ENCODE measurements at regions not wholly inside any gene's neighbourhood (a gene's known extent, or its start where the extent isn't known, plus 50 kb on each side); places are given as distances from the start of the nearest gene placed in this dataset.

DNA sequence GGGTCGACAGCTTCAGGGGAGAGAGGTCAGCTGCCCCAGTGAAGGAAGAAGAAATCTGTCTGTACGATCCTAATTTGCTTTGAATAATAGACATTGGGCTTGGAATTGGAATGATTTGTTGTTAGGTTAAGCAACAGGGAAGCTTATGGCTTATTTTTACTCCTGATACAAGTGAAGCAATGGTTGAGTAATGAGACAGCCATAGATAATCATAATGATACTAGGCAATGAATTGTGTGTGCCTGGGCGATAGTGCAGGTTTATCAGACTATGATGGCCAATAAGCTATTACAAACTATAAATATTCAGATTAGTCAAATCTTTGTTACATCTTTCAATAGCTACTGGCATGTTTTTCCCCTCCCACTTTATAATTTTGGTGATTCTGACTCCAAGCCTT, 140.9 kb upstream of the CDIN1 start:
- H3K9ac ChIP-seq (ENCODE audit: low read depth, low read length) = no peak overlapping the region
- no peaks in the 10 kb centered on the region for H3K4me1 ChIP-seq (ENCODE audit: insufficient read depth, low read length)
- no peak overlapping the region for H3K4me2 ChIP-seq (ENCODE audit: insufficient read depth, low read length)
- H3K9me3 ChIP-seq (ENCODE audit: insufficient read depth, low read length, severe bottlenecking) = no peaks in the 10 kb centered on the region
- no peaks in the 10 kb centered on the region for H3K79me2 ChIP-seq (ENCODE audit: insufficient read depth, low read length)
- no peak for ATAC-seq (ENCODE audit: insufficient read depth, low read depth)
- H2AFZ ChIP-seq (ENCODE audit: low read depth, low read length) = no peak overlapping the region
- H3K27ac ChIP-seq (ENCODE audit: low read length) = no peak overlapping the region
- no peaks in the 10 kb centered on the region for H3K36me3 ChIP-seq (ENCODE audit: insufficient read depth, low read length)
- TF ChIP-seq, protein P1, sequence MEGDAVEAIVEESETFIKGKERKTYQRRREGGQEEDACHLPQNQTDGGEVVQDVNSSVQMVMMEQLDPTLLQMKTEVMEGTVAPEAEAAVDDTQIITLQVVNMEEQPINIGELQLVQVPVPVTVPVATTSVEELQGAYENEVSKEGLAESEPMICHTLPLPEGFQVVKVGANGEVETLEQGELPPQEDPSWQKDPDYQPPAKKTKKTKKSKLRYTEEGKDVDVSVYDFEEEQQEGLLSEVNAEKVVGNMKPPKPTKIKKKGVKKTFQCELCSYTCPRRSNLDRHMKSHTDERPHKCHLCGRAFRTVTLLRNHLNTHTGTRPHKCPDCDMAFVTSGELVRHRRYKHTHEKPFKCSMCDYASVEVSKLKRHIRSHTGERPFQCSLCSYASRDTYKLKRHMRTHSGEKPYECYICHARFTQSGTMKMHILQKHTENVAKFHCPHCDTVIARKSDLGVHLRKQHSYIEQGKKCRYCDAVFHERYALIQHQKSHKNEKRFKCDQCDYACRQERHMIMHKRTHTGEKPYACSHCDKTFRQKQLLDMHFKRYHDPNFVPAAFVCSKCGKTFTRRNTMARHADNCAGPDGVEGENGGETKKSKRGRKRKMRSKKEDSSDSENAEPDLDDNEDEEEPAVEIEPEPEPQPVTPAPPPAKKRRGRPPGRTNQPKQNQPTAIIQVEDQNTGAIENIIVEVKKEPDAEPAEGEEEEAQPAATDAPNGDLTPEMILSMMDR (IDR thresholded peaks at IDR 0.05; ENCODE audit: borderline replicate concordance, extremely low read depth, low read length, poor library complexity, severe bottlenecking) = no peak
- no peak for TF ChIP-seq EZH2 (IDR thresholded peaks at IDR 0.05; ENCODE audit: borderline replicate concordance, low read depth, low read length, severe bottlenecking)
- no peak overlapping the region for H3K4me3 ChIP-seq (ENCODE audit: low read depth in 1 of 2, low read length in 2 of 2)
- no peaks in the 10 kb centered on the region for H3K27me3 ChIP-seq (ENCODE audit: insufficient read depth, low read length, poor library complexity)
- no peaks in the 10 kb centered on the region for H4K20me1 ChIP-seq (ENCODE audit: insufficient read depth, low read length)
- no peak for DNase-seq

DNA sequence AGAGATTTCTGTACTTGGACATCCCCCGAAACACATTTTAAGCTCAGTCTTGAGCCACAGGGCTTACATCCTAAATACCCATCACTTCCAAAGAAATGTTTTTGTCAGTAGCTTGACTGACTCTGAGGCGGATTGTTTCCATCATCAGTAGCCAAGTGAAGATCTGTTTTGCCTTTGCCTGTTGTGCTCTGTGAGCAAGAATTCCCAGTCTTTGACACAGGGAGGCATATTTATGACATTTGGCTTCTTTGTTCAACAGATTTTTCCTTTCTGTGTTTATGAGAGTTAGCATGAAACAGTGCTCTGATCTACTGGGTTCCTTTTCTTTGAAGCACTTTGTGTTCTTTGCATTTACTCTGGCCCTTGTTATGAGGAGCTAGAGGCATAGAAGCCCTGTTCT, 132.1 kb upstream of the CDIN1 start:
- Histone ChIP-seq H3K27me3 (ENCODE audit: insufficient read depth, low read length, poor library complexity) (no peaks in the 10 kb centered on the region), H2AFZ (ENCODE audit: low read depth, low read length) (no peak overlapping the region), H3K79me2 (ENCODE audit: insufficient read depth, low read length) (no peaks in the 10 kb centered on the region), H3K36me3 (ENCODE audit: insufficient read depth, low read length) (no peaks in the 10 kb centered on the region), H4K20me1 (ENCODE audit: insufficient read depth, low read length) (no peaks in the 10 kb centered on the region), H3K4me1 (ENCODE audit: insufficient read depth, low read length) (no peaks in the 10 kb centered on the region), H3K27ac (ENCODE audit: low read length) (no peak overlapping the region), H3K9ac (ENCODE audit: low read depth, low read length) (no peak overlapping the region), H3K9me3 (ENCODE audit: insufficient read depth, low read length, severe bottlenecking) (no peaks in the 10 kb centered on the region), H3K4me3 (ENCODE audit: low read depth in 1 of 2, low read length in 2 of 2) (no peak overlapping the region), H3K4me2 (ENCODE audit: insufficient read depth, low read length) (no peak overlapping the region)
- no peak for DNase-seq
- no peak for ATAC-seq (ENCODE audit: insufficient read depth, low read depth)
- no peak for TF ChIP-seq EZH2 (IDR thresholded peaks at IDR 0.05; ENCODE audit: borderline replicate concordance, low read depth, low read length, severe bottlenecking)
- TF ChIP-seq, protein P1 (IDR thresholded peaks at IDR 0.05; ENCODE audit: borderline replicate concordance, extremely low read depth, low read length, poor library complexity, severe bottlenecking) = no peak

DNA sequence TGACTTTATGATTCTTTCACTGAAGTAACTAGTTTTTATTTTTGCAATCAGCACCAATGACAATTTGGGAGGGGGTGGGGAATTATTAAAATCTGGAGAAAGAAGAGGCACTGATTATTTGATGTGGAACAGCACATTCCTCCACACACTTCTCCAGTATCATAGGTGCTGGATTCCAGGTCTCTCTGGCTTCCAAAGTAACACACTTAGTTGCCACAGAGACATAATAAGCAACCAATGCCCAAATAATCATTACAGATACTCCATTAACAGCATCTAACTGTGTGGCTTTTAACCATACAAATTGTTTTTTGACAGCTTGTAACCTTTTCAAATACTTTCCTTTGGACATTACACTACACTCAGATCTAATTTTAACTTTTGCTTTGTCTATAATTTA, 131.0 kb upstream of the CDIN1 start:
- Histone ChIP-seq H3K9ac (ENCODE audit: low read depth, low read length) (no peak overlapping the region), H2AFZ (ENCODE audit: low read depth, low read length) (no peak overlapping the region), H3K4me1 (ENCODE audit: insufficient read depth, low read length) (no peaks in the 10 kb centered on the region), H3K27ac (ENCODE audit: low read length) (no peak overlapping the region), H3K36me3 (ENCODE audit: insufficient read depth, low read length) (no peaks in the 10 kb centered on the region), H3K79me2 (ENCODE audit: insufficient read depth, low read length) (no peaks in the 10 kb centered on the region), H3K4me3 (ENCODE audit: low read depth in 1 of 2, low read length in 2 of 2) (no peak overlapping the region), H3K9me3 (ENCODE audit: insufficient read depth, low read length, severe bottlenecking) (no peaks in the 10 kb centered on the region), H4K20me1 (ENCODE audit: insufficient read depth, low read length) (no peaks in the 10 kb centered on the region), H3K27me3 (ENCODE audit: insufficient read depth, low read length, poor library complexity) (no peaks in the 10 kb centered on the region), H3K4me2 (ENCODE audit: insufficient read depth, low read length) (no peak overlapping the region)
- no peak for ATAC-seq (ENCODE audit: insufficient read depth, low read depth)
- TF ChIP-seq EZH2 (IDR thresholded peaks at IDR 0.05; ENCODE audit: borderline replicate concordance, low read depth, low read length, severe bottlenecking) = no peak
- TF ChIP-seq, protein P1 (IDR thresholded peaks at IDR 0.05; ENCODE audit: borderline replicate concordance, extremely low read depth, low read length, poor library complexity, severe bottlenecking) = no peak
- no peak for DNase-seq

DNA sequence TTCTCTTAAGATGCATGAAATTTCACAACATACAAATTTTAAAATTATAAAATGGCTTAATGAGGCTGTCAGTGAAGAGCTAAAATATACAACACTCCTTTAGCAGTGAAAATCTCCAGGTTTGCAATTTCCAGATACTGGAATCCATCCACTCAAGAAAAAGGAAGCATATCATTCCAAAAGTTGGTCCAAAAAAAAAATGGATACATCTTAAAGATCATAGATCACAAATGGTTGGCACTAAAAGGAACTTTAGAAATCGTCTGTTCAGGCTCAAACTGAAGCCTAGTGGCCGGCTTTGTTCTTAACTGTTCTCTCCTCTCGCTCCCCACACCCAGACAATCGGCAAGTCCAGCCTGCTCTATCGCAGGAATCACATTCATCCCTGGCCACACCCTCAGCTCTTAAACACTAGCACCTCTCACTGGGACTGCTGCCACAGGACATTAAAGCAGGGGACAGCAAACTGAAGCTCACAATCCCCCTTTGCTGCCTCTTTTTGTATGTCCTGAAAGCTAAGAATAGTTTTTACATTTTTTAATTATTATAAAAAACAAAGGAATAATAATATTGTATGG, 130.3 kb upstream of the CDIN1 start:
- TF ChIP-seq, protein P1 (IDR thresholded peaks at IDR 0.05; ENCODE audit: borderline replicate concordance, extremely low read depth, low read length, poor library complexity, severe bottlenecking) = no peak
- no peak for TF ChIP-seq EZH2 (IDR thresholded peaks at IDR 0.05; ENCODE audit: borderline replicate concordance, low read depth, low read length, severe bottlenecking)
- no peak overlapping the region for H3K9ac ChIP-seq (ENCODE audit: low read depth, low read length)
- no peaks in the 10 kb centered on the region for H4K20me1 ChIP-seq (ENCODE audit: insufficient read depth, low read length)
- ATAC-seq (ENCODE audit: insufficient read depth, low read depth) (no peak), DNase-seq (no peak)
- no peak overlapping the region for H3K4me2 ChIP-seq (ENCODE audit: insufficient read depth, low read length)
- H3K27ac ChIP-seq (ENCODE audit: low read length) = no peak overlapping the region
- H3K9me3 ChIP-seq (ENCODE audit: insufficient read depth, low read length, severe bottlenecking) = no peaks in the 10 kb centered on the region
- H3K36me3 ChIP-seq (ENCODE audit: insufficient read depth, low read length) = no peaks in the 10 kb centered on the region
- no peak overlapping the region for H3K4me3 ChIP-seq (ENCODE audit: low read depth in 1 of 2, low read length in 2 of 2)
- H3K27me3 ChIP-seq (ENCODE audit: insufficient read depth, low read length, poor library complexity) = no peaks in the 10 kb centered on the region
- no peak overlapping the region for H2AFZ ChIP-seq (ENCODE audit: low read depth, low read length)
- H3K4me1 ChIP-seq (ENCODE audit: insufficient read depth, low read length) = no peaks in the 10 kb centered on the region
- no peaks in the 10 kb centered on the region for H3K79me2 ChIP-seq (ENCODE audit: insufficient read depth, low read length)

All from DND-41 (cell line).